PFSK-1 (cell line): ENCODE measurements at regions not wholly inside any gene's neighbourhood (a gene's known extent, or its start where the extent isn't known, plus 50 kb on each side); places are given as distances from the start of the nearest gene placed in this dataset.

ENCODE experiments used
- FOXP2 ChIP-seq: optimal IDR thresholded peaks from 2 replicates; pipeline ENCODE3; 2011; ENCODE audit warnings: borderline replicate concordance, control low read depth, inconsistent platforms; ENCODE audit not compliant: insufficient read depth; ENCODE audit errors: extremely low read length, extremely low read depth
- POLR2AphosphoS5 ChIP-seq: IDR thresholded peaks from 2 replicates; pipeline ENCODE4 v1.6.1; 2012; ENCODE audit warnings: low read depth, mild to moderate bottlenecking, control low read depth, low read length, moderate library complexity
- SIN3A ChIP-seq: IDR thresholded peaks from 2 replicates; pipeline ENCODE4 v1.6.1; 2012; ENCODE audit warnings: mild to moderate bottlenecking, low read length, moderate library complexity, borderline replicate concordance; ENCODE audit not compliant: insufficient read depth
- TAF1 ChIP-seq: IDR thresholded peaks from 2 replicates; pipeline ENCODE4 v1.6.1; 2012; ENCODE audit warnings: low read length, control low read depth, borderline replicate concordance; ENCODE audit not compliant: insufficient read depth
- TF ChIP-seq, protein P1 (sequence below), 2 experiments: IDR thresholded peaks; 2 replicates each; pipeline versions ENCODE4 v1.6.1 to v1.8.0; 2011 to 2012; ENCODE audit warnings: low read depth in 2 of 2, low read length in 2 of 2, control low read depth in 1 of 2, inconsistent platforms in 1 of 2, mild to moderate bottlenecking in 1 of 2, moderate library complexity in 1 of 2; ENCODE audit not compliant: insufficient read depth in 1 of 2

DNA sequence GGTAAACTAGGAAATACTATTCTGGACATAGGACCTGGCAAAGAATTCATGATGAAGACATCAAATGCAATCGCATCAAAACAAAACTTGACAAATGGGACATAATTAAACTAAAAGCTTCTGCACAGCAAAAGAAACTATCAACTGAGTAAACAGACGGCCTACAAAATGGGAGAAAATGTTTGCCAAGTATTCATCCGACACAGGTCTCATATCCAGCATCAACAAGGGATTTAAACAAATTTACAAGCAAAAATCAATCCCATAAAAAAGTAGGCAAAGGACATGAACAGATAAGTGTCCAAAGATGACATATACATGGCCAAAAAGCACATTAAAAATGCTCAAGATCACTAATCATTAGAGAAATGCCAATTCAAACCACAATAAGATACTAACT lies 1088.9 kb downstream of the NAALADL2 start:
- TF ChIP-seq POLR2AphosphoS5 = no peak
- no peak for TF ChIP-seq FOXP2
- TF ChIP-seq, protein P1, sequence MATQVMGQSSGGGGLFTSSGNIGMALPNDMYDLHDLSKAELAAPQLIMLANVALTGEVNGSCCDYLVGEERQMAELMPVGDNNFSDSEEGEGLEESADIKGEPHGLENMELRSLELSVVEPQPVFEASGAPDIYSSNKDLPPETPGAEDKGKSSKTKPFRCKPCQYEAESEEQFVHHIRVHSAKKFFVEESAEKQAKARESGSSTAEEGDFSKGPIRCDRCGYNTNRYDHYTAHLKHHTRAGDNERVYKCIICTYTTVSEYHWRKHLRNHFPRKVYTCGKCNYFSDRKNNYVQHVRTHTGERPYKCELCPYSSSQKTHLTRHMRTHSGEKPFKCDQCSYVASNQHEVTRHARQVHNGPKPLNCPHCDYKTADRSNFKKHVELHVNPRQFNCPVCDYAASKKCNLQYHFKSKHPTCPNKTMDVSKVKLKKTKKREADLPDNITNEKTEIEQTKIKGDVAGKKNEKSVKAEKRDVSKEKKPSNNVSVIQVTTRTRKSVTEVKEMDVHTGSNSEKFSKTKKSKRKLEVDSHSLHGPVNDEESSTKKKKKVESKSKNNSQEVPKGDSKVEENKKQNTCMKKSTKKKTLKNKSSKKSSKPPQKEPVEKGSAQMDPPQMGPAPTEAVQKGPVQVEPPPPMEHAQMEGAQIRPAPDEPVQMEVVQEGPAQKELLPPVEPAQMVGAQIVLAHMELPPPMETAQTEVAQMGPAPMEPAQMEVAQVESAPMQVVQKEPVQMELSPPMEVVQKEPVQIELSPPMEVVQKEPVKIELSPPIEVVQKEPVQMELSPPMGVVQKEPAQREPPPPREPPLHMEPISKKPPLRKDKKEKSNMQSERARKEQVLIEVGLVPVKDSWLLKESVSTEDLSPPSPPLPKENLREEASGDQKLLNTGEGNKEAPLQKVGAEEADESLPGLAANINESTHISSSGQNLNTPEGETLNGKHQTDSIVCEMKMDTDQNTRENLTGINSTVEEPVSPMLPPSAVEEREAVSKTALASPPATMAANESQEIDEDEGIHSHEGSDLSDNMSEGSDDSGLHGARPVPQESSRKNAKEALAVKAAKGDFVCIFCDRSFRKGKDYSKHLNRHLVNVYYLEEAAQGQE (IDR thresholded peaks at IDR 0.05; ENCODE audit: insufficient read depth in 1 of 2, low read depth in 2 of 2, low read length in 2 of 2) = no peak
- no peak for TF ChIP-seq TAF1
- TF ChIP-seq SIN3A = no peak

- no peak for TF ChIP-seq TAF1
- TF ChIP-seq POLR2AphosphoS5 = no peak
- no peak for TF ChIP-seq SIN3A
- TF ChIP-seq FOXP2 = no peak
- TF ChIP-seq, protein P1 (IDR thresholded peaks at IDR 0.05; ENCODE audit: insufficient read depth in 1 of 2, low read depth in 2 of 2, low read length in 2 of 2) = no peak
Measured at GRCh38 chr3:175941352-175941751, 1082.2 kb downstream of the NAALADL2 start.

DNA sequence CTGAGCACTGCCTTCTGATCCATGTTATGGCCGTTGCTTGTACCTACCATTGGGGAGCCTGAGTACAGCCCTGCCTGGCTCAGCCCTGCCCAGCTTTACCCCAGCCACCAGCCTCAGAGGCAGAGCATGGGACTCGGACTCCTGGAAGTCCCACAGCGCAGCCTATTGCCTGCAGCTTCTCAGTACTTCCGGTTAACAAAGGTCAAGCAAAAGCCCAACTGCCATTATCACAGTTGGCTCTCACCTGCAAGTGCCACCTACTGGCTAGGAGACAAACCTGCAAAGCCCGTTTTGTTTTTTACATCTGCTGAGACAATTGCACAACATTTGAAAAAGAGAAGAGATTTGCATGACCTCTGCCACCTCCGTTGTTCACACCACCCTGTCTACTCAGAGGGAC lies 1081.7 kb downstream of the NAALADL2 start:
- no peak for TF ChIP-seq TAF1
- no peak for TF ChIP-seq POLR2AphosphoS5
- TF ChIP-seq SIN3A = no peak
- TF ChIP-seq, protein P1 (IDR thresholded peaks at IDR 0.05; ENCODE audit: insufficient read depth in 1 of 2, low read depth in 2 of 2, low read length in 2 of 2) = no peak
- no peak for TF ChIP-seq FOXP2

DNA sequence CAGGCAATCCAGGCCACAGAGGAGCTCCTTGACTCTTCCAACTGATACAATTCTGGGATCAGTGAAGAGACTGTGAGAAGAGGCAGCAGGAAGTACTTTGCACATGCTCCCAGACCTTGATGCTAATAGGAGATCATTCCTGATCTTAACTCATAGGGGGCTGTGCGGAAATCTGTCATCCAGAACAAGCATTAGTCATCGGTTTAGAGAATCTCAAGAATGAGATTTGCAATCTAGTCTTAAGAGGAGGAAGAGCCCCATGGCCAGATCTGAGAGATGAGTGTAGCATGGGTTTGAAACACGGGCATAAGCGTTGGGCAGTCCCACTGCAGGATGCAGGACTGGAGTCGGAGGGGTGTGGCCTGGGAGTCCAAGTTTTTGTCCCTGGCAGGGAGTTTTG lies 1081.1 kb downstream of the NAALADL2 start:
- TF ChIP-seq, protein P1 (IDR thresholded peaks at IDR 0.05; ENCODE audit: insufficient read depth in 1 of 2, low read depth in 2 of 2, low read length in 2 of 2) = no peak
- TF ChIP-seq POLR2AphosphoS5 (no peak), SIN3A (no peak), FOXP2 (no peak), TAF1 (no peak)

- TF ChIP-seq TAF1 = no peak
- TF ChIP-seq, protein P1 (IDR thresholded peaks at IDR 0.05; ENCODE audit: insufficient read depth in 1 of 2, low read depth in 2 of 2, low read length in 2 of 2) = no peak
Measured at GRCh38 chr3:175932586-175932985, 1073.5 kb downstream of the NAALADL2 start.
